ENCODE measurements at regions not wholly inside any gene's neighbourhood (a gene's known extent, or its start where the extent isn't known, plus 50 kb on each side); places are given as distances from the start of the nearest gene placed in this dataset.

- no peak for ATAC-seq
- Histone ChIP-seq H3K27ac (no peak overlapping the region), H3K27me3 (no peaks in the 10 kb centered on the region), H3K4me3 (no peak overlapping the region), H3K4me1 (peaks cover 0 to 7% of the 10 kb centered on the region in 2 donors), H3K9me3 (no peaks in the 10 kb centered on the region), H3K36me3 (no peaks in the 10 kb centered on the region)
- in situ Hi-C loops (cut with MboI; ENCODE audit: low sequenced_read_pairs in 4 of 4), result no loop called here
- intact Hi-C loops (cut with DNase I; ENCODE audit: low total_unique reads), result no loop called here
- TF ChIP-seq POLR2A (IDR thresholded peaks at IDR 0.05) (no peak), CTCF (IDR thresholded peaks at IDR 0.05 in 4 of 5, conservative IDR thresholded peaks at IDR 0.05 in 1 of 5) (no peak)
- no peak for DNase-seq
These were observed 239.1 kb upstream of the AZI2 start for GRCh38 chr3:28587723-28588122.

GRCh38 chr3:28590216-28590615, 241.6 kb upstream of the AZI2 start:
- H3K4me3 ChIP-seq, result no peak overlapping the region
- peaks cover 0 to 7% of the 10 kb centered on the region in 2 donors for H3K4me1 ChIP-seq
- no peaks in the 10 kb centered on the region for H3K36me3 ChIP-seq
- H3K9me3 ChIP-seq, result no peaks in the 10 kb centered on the region
- DNase-seq, result no peak
- H3K27me3 ChIP-seq, result no peaks in the 10 kb centered on the region
- in situ Hi-C loops (cut with MboI; ENCODE audit: low sequenced_read_pairs in 4 of 4), result no loop called here
- no peak overlapping the region for H3K27ac ChIP-seq
- ATAC-seq, result no peak
- TF ChIP-seq POLR2A (IDR thresholded peaks at IDR 0.05), result no peak
- no peak for TF ChIP-seq CTCF (IDR thresholded peaks at IDR 0.05 in 4 of 5, conservative IDR thresholded peaks at IDR 0.05 in 1 of 5)
- intact Hi-C loops (cut with DNase I; ENCODE audit: low total_unique reads), result no loop called here

- Histone ChIP-seq H3K27me3 (no peaks in the 10 kb centered on the region), H3K36me3 (no peaks in the 10 kb centered on the region), H3K27ac (no peak overlapping the region), H3K4me3 (no peak overlapping the region), H3K9me3 (no peaks in the 10 kb centered on the region), H3K4me1 (peaks cover 0 to 7% of the 10 kb centered on the region in 2 donors)
- in situ Hi-C loops (cut with MboI; ENCODE audit: low sequenced_read_pairs in 4 of 4) (no loop called here), intact Hi-C loops (cut with DNase I; ENCODE audit: low total_unique reads) (no loop called here)
- TF ChIP-seq POLR2A (IDR thresholded peaks at IDR 0.05) (no peak), CTCF (IDR thresholded peaks at IDR 0.05 in 4 of 5, conservative IDR thresholded peaks at IDR 0.05 in 1 of 5) (no peak)
- no peak for DNase-seq
- no peak for ATAC-seq
These were observed 242.2 kb upstream of the AZI2 start for GRCh38 chr3:28590860-28591259.

GRCh38 chr3:28595372-28595771, 246.7 kb upstream of the AZI2 start:
- Histone ChIP-seq H3K36me3 (no peaks in the 10 kb centered on the region), H3K4me3 (no peak overlapping the region), H3K4me1 (peaks cover 0 to 4% of the 10 kb centered on the region in 2 donors), H3K9me3 (no peaks in the 10 kb centered on the region), H3K27me3 (no peaks in the 10 kb centered on the region), H3K27ac (no peak overlapping the region)
- DNase-seq (no peak), ATAC-seq (no peak)
- no peak for TF ChIP-seq POLR2A (IDR thresholded peaks at IDR 0.05)
- no peak for TF ChIP-seq CTCF (IDR thresholded peaks at IDR 0.05 in 4 of 5, conservative IDR thresholded peaks at IDR 0.05 in 1 of 5)
- in situ Hi-C loops (cut with MboI; ENCODE audit: low sequenced_read_pairs in 4 of 4) (no loop called here), intact Hi-C loops (cut with DNase I; ENCODE audit: low total_unique reads) (no loop called here)

GRCh38 chr3:28597452-28597851, 248.8 kb upstream of the AZI2 start:
- in situ Hi-C loops (cut with MboI; ENCODE audit: low sequenced_read_pairs in 4 of 4), result no loop called here
- TF ChIP-seq POLR2A (IDR thresholded peaks at IDR 0.05), result no peak
- no peak for TF ChIP-seq CTCF (IDR thresholded peaks at IDR 0.05 in 4 of 5, conservative IDR thresholded peaks at IDR 0.05 in 1 of 5)
- H3K4me3 ChIP-seq, result no peak overlapping the region

More at GRCh38 chr3:28597452-28597851, 248.8 kb upstream of the AZI2 start:
- peaks cover 2 to 5% of the 10 kb centered on the region in 2 donors for H3K4me1 ChIP-seq
- ATAC-seq (no peak), DNase-seq (no peak)
- no peak overlapping the region for H3K27ac ChIP-seq
- intact Hi-C loops (cut with DNase I; ENCODE audit: low total_unique reads), result no loop called here
- H3K9me3 ChIP-seq, result no peaks in the 10 kb centered on the region
- H3K36me3 ChIP-seq, result no peaks in the 10 kb centered on the region
- H3K27me3 ChIP-seq, result no peaks in the 10 kb centered on the region

All from gastrocnemius medialis (tissue), 4 donors.